GM21723 (cell line): ENCODE measurements at regions not wholly inside any gene's neighbourhood (a gene's known extent, or its start where the extent isn't known, plus 50 kb on each side); places are given as distances from the start of the nearest gene placed in this dataset.

Experiments
- ATAC-seq: cut with Tn5 transposase; IDR thresholded peaks from one replicate; pipeline ENCODE4 v1.9.1; 2021; ENCODE audit warnings: mild to moderate bottlenecking, moderate library complexity; ENCODE audit not compliant: unreplicated experiment

DNA sequence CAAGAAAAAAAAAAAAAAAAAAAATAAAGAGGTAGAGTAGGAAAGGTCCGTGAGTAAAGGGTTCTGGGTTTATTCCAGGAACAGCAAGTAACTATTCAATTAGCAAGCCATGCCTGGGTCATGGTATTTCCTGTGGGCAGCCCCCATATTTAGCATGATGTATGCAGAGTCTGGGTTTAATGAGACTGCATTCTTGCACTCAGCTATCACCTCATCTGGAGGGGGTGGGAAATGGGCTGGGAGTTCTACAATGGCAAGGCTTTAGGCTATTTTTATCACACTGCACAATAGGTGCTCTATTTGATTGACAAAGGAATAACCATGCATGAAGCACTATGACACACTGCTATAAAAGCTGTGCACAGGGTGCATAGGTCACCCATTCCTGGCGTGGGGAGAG lies 104.0 kb upstream of the CCL2 start:
- no peak for ATAC-seq

DNA sequence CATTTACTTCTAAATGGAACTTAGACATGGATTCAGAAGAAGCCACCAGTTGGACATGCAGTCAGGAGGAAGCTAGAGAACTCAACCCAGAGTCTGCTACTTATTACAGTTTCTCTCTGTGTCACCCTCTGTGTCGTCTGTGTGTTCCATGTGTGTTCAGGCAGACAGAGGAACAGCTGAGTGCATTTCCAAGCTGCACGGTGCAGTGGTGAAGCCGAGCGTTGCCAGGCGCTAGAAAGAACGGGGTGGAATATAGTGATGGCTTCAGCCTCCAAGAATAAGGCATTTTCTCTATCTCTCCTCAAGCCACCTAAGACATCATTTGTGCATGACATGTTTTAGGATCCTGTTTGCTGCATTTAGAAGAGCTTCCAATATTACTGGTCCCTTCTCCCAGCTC lies 101.1 kb upstream of the CCL2 start:
- ATAC-seq = no peak

DNA sequence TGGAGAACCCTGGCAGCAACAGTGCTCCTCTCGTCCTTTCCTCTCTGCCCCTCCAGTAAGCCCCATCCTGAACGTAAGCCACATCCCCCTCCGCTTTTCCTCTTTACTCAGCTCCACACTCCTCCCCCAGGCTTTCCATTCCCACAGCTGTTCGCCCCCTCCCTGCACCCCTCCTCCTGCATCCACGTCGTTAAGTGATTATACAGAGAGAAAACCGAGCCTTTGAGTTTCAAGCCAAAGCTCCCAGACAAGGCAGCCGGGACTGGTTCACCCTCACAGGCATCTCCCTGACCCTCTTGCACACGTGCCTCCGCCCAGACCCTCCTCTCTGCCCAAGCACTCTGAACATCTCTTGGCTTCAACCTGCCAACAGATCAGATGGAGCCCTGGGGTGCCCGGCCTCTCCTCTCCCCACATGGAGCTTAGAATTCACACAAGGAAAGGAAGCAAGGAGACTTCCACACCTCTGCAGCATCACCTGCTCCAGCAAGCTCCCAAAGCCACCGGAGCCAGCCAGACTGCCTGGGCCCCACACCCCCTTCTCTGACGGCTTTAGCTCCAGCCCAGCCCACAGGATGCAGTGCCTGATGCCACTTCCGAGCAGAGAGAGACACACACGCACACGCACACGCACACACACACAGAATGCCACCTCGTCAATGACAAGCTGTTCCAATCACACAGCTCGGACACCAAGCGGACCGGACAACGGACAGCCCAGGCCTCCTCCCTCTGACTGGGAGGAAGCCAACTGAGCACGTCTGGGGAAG lies 99.9 kb upstream of the CCL2 start:
- no peak for ATAC-seq

DNA sequence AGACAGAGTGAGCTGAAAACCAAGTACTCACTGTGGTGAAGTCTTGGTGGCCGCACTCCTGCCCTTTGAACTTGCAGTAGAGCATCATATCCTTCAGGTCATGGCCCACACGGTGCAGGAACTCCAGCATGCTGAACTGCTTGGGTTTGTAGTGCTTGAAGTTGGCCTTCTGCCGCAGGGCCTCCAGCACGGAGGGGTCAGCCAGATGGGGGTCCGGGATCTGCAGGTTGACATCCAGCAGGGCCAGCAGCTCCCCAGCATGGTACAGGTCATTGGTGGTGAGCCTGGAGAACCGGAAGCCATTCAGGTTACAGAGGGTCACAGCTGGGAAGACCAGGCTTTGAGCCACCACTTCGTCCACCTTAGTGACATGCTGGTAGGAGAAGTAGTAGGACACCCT lies 99.1 kb upstream of the CCL2 start:
- no peak for ATAC-seq

DNA sequence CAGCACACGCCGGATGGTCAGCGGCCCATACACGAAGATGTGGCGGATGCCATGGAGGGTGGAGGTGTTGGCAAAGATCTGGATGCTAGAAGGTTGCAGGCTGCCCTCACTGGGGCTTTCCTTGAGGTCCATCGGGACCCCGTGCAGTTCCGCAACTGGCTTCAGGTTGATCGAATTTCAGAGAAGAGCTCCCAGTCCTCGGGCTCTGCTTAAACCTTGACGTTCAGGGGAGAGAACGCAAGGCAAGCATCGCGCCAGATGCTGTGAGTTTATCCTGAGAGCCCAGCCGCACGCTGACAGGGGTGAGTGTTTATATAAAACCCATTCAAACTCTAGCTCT lies 98.7 kb upstream of the CCL2 start:
- no peak for ATAC-seq

DNA sequence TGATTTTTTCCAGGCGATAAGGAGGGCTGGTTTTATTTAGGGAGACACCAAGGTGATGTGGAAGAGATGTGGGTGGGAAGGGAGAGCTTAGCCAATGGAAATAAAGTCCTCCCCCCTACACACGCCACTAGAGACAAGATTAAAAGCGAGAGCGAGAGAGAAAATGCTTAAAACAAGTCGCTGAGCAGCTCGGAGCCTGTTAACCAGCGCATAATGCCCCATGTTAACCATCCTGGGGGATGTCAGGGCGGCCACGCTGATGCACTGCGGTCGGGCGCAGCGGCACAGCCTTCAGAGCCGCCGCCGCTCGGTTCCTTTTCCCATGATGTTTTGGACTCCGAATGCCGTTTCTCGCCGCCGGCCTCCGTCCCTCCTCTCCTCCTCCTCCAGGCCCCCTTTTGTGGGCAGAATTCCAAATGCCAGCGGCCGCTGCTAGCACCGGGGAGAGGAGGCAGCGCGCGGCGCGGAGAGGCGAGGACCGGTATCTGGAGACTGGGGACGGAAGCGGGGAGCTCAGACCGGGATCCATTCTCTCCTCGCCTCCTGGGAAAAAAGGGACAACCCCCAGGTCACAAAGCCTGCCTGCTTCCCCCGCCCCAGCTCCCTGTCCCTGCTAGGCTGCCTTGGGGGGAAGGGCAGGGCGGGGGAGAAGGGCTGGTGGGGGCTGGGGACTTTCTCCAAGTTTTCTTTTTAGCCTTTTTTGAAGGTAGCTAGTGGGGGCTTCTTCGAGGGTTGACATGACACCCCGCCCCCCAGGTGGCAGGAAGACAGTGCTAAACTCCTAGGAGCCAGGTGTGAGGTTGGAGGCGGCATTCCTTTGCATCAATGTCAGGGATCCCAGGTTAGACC lies 98.1 kb upstream of the CCL2 start:
- no peak for ATAC-seq

DNA sequence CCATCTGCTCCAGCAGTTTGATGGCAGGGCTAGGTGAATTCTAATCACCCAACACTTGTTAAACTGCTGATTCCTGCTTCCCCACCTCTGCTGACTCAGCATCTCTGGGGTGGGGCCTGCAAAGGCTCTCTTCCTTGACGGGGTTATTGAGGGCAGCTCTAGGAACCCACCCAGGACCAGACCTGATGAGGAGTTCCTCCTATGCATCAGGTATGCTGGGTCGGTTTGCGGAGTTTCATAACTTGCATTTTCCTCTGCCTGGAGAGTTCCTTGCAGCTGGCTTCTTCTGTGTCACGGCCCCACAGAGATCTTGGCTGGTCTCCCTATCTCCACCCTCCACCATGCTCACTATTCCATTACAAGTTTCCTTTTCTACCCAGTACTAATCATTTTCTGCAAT lies 93.4 kb upstream of the CCL2 start:
- no peak for ATAC-seq

DNA sequence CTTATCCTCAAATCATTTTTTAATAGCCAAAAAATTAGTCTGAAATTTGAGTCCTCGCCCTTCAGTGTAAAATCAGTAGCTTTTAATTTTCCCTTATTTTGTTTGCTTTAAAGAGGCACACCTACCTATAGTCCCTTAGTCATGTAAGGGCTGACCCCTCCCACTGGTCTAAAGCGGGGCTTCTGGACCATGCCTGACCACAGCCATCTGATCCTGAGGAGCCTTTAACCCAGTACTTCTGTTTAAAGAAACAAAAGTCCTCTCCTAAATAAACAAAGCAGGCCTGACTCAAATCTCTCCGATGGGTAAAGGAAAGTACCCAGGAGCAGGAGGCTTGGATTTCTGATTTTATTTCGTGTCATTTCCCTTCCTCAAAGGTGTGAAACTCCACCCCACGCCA lies 92.0 kb upstream of the CCL2 start:
- no peak for ATAC-seq

DNA sequence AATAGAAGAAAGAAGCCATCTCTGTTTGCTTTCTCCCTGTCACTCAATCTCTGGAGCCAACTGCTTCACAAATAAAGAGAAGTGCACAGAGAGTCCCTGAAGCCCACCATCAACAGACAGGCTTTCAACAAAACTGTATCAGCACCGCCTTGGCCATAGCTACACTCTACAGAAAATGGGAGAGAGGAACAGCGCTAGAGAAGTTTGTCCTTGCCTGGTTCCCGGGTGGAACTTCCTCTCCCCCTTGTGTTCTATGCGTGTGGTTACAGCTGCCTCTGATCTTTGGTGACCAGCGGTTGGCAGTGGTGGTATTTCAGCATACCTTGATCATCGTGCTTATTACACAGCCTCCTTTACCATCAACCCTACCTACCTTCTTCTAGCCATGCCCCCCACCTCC lies 91.4 kb upstream of the CCL2 start:
- no peak for ATAC-seq

DNA sequence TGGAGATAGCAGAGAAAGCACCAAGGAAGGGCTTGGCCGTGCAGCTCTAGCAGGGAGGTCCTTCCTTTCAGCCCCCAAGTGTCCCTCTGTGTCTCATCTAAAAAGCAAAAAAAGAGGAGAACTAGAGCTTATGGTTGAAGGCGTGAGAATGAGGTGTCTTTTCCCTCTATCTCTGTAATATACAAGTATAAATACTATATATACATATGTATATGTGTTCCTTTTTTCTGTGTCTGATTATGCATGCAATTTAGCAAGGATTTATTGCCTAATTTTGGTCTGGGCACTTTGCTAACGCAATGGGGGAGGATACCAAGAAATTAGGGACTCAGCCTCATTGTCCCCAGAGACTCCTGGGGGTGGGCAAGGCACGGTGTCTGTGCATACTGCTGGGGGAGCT lies 90.2 kb upstream of the CCL2 start:
- no peak for ATAC-seq

DNA sequence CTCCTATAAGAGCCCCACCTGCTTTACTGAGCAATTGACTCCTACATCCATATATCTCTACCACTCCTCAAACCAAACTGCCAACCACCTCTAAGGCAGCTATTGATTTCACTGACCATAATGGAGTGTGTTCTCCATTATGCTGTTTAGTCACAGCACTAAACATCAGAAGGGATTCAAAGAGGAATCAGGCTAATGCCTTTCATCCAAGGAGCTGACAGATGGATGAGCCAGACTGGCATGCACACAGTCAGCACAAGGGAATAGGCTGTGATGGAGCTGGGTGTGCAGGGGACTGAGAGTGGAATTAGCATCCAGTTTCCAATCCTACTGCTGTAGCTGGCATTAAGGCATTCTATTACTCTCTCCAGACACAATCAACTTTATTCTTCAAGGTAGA lies 88.7 kb upstream of the CCL2 start:
- ATAC-seq = no peak

DNA sequence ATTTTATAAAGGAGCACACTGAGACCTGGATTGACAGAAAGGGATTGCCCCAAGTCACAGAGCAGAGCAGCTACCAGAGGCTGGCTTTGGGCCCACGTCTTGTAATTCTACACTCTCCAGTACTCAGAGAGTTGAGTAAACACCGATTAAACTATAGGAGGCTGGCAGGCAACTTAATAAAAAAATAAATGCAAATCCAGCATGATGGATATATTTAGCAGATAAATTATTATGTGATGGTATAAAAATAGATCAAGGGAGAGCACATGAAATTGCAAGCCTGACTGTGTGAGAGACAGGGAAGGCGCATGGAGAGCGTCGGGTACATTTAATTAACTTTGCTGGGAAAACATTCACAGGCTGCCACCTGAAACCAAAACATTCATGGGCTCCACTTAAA lies 87.7 kb upstream of the CCL2 start:
- ATAC-seq = no peak

DNA sequence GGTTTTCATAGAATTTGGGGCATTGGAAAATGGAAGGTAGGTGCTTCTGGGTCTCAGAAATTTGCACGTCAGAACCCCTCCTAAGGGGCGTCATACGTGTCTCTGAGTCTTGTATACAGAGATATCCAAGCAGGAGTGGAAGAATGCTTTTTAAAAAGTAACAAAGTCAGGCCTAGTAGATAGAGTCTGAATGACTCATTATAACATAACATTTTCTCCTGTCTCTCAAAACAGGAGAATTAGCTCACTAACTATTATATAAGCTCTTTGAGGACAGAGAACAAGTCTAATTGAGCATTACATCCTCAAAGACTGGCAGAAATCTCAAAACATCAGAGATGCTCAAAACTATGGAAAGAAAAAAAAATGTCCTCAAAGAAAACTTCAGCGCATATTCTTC lies 86.1 kb upstream of the CCL2 start:
- ATAC-seq = no peak

DNA sequence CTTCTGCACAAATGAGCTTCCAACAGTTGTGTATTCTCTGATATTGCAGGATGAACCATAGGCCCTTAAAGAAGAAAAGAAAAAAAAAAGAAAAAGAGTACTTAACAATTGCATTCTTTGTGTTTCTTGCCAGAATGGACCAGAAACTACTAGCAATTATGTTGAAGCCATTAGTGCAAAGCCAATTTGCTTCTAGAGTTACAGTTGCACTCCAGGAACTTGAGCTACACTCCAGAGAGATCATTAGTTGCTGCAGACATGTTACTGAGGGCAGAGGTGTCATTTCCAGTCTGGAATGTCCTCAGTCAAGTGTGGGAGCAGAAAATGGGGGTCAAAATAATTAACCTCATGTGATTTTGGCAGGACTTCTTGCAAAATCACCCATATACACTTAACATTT lies 85.6 kb upstream of the CCL2 start:
- ATAC-seq = no peak

DNA sequence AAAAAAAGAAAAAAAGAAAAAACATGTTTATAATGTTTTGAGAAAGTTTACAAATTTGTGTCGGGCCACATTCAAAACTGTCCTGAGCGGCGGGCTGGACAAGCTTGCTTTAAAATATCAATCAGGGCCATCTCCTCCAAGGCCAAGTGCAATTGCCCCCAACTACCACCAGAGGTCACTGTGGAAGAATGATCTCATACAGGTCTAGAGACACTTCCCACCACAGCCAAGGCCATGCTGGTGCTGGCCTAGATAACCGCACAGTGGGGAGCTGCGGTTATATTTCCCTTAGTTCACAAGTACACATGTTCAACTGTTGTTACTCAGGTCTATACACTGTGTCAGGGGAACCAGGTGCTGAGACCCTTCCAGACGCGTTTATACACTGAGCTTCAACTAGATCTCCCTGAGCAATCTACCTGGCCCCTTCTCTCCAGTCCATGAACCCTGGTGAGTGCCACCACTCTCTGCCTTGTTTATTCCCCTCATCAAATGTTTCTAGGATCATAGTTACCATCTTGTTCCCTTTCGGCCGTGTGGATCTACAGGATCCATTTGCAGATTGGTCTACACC lies 83.8 kb upstream of the CCL2 start:
- no peak for ATAC-seq

DNA sequence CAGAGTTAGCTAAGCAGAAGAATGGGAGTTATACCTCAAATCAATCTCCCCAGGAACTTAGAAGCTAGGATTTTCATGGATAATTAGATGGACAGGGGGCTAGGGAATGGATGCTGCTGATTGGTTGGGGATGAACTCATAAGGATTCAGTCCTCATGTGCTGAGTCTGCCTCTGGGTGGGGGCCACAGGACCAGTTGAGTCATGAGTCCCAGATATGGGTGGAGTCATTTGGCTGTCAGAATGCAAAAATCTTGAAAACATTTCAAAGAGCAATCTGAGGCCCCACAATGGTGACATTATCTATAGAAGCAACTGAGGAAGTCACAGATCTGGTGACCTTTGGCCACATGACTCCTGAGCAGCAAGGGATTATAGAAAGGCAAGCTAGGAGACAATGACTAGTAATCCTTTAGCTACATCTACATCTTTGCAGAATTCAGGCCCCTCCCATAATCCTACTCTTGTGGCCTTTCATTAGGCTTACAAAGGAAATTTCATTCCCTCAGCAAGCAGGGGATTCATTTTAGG lies 82.6 kb upstream of the CCL2 start:
- ATAC-seq = no peak

DNA sequence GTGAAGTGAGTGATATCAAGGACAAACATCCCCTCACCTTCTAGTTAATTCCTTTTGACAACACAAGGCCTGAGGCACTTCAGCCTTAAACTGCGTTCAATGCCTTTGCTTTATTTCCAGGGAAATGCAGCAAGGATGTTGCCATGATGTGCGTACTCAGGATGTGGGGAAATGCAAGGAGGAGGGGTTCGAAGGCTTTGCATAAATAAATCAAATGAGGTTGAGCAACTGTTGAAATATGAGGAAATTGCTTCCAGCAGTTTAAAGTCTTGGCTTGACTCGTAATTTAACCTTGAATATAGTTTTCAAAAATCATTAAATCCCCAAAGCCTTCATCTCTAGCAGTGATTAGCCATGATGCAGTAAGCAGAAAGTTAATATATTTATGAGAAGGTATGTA lies 81.8 kb upstream of the CCL2 start:
- ATAC-seq = no peak

DNA sequence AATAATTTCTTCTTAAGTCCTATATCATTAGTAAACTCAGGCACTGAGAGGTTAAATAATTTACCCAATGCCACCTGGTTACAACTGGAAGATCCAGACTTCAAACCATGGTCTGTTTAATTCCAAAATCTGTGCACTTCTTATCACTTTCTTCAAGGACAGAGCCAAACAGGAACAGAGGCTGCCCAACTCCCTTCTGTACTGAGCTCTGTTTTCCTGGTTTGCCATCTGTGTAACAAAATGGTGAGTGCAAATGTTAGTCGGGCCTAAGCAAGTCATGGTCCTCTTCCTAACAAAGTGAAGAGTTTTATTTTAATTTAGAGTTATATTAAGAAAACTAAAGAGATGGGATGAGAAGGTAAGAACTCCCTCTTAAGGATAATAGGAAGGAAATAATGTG lies 80.6 kb upstream of the CCL2 start:
- no peak for ATAC-seq

DNA sequence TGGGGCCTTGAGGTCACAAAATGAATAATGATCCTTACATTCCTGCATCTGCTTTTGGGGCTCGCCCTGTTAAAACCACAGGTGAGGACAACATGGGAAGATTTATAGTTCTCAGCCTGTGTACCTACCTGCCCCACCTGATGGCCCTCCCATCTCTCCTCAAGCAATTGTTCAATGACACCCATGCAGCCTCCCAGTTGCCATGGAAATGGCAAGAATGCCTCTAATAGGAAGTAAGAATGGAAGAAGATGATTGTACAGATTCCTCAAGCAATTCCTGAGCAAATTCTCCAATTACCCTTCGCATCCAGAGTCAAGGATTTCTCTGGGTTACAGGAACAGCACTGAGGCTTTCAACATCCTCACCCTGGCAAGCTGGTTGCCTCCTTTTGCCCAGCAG lies 78.6 kb upstream of the CCL2 start:
- no peak for ATAC-seq

DNA sequence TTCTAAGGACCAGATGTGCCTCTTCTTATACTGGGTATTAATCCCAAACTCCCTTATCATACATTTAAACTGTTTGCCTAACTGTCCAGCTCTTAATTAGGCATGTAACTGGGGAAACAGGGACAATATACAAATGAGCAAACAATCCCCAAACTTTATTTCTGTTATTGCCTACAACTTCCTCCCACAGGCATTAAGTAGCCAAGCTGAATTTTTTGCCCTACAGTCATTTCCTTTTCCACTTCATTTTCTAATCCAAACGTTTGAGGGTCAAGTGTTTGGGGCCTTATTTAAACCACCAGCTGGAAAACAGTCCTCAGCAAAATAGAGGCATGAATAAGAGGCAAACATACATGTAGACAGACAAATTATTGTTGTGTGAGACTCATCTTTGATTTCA lies 77.4 kb upstream of the CCL2 start:
- ATAC-seq = no peak

DNA sequence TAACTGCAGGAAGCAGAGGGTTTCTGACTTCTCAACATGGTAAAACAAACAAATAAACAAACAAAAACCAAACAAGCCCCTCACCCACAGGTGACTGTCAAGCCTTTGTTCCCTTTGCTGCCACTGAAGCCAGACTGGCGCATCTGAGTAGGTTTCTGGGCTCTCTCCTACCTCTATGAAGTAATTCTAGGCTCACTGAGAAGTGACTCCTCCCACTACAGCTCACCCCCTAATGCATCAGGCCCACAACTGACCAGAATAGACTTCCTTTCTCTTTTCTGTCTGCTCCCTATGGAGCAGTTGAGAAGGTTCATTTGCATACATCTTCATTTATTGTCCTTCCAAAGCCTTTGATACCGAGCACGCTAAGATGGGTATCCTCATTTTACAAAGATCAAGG lies 77.0 kb upstream of the CCL2 start:
- no peak for ATAC-seq
